COLO829 (cell line): ENCODE measurements at regions not wholly inside any gene's neighbourhood (a gene's known extent, or its start where the extent isn't known, plus 50 kb on each side); places are given as distances from the start of the nearest gene placed in this dataset.

ENCODE experiments used
- DNase-seq: peaks from one replicate; pipeline ENCODE4 v3.0.0; 2012; ENCODE audit warnings: low spot score

DNA sequence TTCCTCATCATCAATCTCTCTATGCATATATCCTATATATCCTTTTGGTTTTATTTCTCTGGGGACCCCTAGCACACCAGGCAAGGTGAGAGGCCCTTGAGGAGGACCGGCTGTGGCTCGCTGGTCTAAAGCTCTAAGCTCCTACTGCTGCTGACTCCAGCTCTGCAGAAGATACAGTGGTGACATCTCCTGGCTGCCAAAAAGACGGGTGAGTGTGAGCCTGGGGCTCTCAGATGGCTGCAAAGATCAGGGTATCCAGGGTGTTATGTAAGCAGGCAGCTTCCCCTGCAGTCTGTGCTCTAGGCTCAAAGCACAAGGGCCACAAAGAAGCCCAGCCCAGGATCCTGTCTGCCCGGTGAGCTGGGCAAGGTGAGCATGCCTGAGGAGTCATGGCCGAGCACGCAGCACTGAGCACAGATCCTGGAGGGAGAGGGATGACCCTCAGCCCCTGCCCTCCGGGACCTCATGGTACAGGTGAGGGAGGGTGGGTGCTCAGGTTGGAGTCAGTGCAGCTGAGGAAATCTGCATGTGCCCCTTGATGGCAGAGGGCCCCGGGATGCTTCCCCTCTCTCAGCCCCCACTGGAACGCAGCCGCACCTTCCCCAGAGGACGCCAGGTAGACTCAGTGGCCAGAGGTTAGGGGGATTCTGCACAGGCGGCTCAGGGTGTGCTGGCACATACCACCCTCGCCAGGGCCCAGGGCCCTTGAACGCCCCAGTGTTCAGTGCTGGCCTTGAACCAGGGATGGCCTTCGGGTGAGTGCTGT lies 95.4 kb upstream of the INSIG1 start:
- DNase-seq: no peak

- DNase-seq: no peak
These were observed 94.4 kb upstream of the INSIG1 start for GRCh38 chr7:155203059-155203881.

DNA sequence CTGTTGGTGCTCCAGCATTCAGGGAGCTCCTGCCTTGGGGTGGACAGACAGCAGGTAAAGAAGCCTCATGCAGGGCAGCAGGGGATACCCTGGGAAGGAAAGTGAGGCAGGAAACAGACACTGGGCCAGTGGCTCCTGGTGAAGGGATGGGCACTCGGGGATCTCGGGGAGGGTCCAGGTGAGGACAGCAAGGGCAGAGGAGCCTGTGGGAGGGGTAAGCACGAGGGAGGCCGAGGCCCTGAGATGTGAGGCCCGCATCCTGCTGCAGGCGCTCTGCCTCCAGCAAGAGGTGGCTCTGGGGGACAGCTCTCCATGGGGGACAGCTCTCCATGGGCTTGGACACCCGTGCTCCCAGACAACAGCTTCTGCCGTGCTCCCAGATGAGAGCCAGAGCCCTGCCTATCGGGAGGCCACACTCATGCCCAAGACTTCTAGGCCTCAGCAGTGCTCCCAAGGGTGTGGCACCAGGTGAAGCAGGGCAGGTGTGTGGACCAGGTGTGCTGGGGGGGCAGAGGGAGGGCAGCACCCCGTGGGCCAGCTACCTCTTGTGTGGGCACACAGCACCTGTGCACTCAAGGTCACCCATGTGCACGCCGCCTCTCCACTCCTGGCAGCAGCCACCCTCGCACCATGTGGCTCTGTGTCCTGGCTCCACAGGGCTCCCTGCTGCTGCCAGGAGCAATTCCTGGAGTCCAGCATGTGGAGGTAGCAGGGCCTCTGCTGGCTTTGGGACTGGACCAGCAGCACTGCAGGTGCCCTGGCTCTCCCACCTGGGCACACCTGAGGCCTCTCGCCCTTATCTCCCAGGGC lies 93.6 kb upstream of the INSIG1 start:
- DNase-seq: no peak

- no peak for DNase-seq
These were observed 92.8 kb upstream of the INSIG1 start for GRCh38 chr7:155204744-155205367.

- peak; percentile 84 for DNase-seq
These were observed 92.0 kb upstream of the INSIG1 start for GRCh38 chr7:155205368-155206317.

- DNase-seq: no peak
These were observed 91.2 kb upstream of the INSIG1 start for GRCh38 chr7:155206318-155207020.

DNA sequence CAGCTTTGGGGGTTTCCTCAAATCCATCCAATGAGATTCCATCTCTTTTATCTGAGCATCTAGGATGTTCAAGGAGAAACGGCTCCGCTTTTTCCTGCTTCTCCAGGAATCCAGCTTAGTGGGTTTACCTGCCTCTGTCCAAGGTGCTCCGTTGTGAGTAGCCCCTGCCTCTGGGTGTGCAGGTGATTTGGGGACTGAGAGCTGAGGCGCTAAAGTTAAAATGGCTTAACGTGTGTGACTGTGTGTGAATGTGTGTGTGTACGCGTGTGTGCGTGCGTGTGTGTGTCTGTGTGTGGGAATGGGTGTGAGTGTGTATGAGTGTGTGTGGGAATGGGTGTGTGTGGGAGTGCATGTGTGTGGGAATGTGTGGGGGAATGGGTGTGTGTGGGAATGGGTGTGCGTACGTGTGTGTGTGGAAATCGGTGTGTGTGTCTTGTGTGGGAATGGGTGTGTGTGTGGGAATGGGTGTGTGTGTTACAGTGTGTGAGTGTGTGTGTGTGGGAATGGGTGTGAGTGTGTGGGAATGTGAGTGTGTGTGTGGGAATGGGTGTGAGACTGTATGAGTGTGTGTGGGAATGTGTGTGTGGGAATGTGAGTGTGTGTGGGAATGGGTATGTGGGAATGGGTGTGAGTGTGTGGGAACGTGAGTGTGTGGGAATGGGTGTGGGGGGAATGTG lies 90.2 kb upstream of the INSIG1 start:
- DNase-seq: no peak

DNA sequence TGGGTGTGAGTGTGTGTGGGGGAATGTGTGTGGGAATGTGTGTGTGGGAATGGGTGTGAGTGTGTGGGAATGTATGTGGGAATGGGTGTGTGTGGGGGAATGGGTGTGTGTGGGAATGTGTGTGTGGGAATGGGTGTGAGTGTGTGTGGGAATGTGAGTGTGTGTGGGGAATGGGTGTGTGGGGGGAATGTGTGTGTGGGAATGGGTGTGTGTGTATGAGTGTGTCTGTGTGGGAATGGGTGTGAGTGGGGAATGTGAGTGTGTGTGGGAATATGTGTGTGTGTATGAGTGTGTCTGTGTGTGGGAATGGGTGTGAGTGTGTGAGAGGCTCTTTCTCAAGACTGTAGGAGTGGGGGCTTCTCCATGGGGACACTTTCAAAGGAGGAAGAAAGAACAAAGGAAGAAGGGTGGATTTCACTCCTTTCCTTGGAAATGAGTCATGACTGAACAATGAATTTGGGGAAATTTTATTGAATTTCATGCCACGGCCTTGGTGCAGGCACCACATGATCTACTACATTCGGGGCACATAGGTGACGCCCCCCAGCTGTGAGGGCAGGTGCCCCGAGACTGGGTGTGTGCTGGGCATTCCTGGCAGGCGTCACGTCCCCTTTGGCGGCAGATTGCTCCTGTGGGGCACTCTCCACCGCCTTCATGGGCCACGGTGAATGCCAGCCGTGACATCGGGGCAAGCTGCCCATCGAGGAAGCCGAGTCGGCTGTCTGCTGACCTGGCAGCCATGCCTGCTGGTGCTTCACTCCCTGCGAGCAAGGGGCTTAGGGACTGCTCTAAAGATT lies 88.8 kb upstream of the INSIG1 start:
- DNase-seq: peak; percentile 6

- no peak for DNase-seq
These were observed 88.0 kb upstream of the INSIG1 start for GRCh38 chr7:155209478-155210319.

DNA sequence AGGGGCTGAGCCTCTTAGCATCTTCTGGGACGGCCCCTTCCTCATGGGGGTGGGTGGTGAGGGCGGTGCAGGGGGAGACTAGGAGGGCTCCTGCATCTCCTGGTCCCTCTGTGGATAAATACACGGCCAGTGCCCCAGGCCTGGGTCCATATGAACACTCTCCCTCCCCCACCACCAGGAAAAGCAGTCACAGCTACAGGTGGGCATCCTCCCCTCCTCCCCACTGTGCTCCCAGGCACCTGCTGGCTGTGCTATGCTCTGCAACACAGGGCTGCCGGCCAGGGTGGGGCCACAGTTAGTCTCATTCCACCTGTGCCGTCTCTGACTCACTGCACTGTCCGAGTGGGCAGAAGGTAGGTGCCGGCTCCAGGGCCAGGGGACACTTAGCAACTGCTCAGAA lies 87.3 kb upstream of the INSIG1 start:
- DNase-seq: no peak

DNA sequence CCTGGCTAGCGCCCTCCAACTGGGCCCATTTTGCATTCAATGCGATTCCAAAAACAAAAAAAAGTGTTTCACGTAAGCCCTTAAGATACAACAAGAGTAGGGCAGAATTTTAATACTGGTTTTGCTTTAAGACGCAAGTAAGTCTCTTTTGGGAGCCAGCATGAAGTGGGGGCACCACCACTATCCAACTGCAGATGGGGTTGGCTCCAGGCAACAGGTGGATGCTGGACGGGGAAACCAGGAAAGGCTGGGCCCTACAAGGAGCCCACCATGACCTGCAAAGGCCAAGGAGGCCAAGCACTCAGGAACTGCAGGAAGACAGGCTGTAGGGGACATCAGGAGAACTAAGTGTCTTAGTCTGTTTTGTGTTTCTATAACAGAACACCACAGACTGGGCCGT lies 86.5 kb upstream of the INSIG1 start:
- DNase-seq: no peak

- no peak for DNase-seq
These were observed 85.9 kb upstream of the INSIG1 start for GRCh38 chr7:155211761-155212160.

- no peak for DNase-seq
These were observed 85.2 kb upstream of the INSIG1 start for GRCh38 chr7:155212301-155213015.

DNA sequence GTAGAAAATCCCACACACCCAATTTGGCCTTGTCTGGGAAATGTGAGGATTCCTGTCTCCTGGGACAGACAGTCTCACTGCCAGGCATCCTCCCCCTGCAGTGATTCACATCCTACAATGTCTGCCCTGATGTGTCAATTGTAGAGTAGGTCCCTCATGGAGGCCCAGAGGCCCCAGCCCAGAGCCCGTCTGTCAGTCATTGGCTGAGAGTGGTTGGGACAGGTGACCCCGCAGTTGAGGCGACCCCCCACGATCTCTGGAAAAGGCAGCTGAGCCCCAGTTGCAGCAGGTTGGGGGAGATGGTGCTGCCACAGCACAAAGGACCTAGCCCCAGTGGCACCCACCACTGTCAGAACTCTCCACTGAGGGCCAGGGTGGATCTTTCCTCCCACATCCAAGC lies 84.3 kb upstream of the INSIG1 start:
- DNase-seq: no peak

- DNase-seq: no peak
These were observed 83.5 kb upstream of the INSIG1 start for GRCh38 chr7:155213955-155214740.

DNA sequence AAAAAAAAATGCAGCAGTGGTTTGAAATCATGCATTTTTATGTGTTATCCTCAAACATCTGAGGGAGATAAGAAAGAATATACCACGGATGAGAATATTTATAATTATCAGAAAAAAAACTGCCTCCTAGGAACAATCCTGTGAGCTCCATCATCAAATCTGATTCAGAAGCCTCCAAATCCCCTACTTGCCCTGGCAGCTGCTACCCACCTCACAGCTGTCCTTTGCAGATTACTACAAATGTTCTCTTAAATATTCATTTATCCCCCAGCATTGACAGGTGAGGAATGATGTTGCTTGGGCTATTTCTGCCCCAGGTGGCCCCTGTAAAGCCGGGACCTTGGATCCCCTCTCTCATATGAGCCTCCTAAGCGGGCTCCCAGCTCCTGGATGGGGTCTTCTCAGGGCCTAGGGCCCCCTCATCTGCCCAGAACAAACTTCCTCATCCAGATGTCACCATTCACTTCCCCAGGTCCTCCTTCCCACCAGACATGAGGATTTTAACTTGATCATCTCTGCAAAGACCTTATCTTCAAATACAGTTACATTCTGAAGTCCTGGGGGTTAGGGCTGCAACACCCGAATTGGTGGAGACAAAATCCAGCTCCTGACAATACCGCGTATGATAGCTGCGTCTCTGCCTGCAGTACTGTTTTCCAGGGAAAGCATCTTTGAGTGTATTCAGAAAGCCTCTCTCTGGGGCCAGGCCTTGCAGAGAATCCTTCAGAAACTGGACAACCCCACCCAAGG lies 81.9 kb upstream of the INSIG1 start:
- DNase-seq: no peak
